Upper lobe of left lung (tissue), 4 donors: ENCODE measurements at regions not wholly inside any gene's neighbourhood (a gene's known extent, or its start where the extent isn't known, plus 50 kb on each side); places are given as distances from the start of the nearest gene placed in this dataset.
"Not testable (repeated sequence)": the region's sequence is repeated elsewhere in the genome, so short reads cannot be mapped to it uniquely, and the experiment has no call there.

Experiments used
- CTCF ChIP-seq, 6 experiments: fragments of 450-650 bp in 4 of 6; fragments of 200-600 bp in 2 of 6; sonication (generic) in 2 of 6; IDR thresholded peaks; one replicate each; pipeline ENCODE4 v1.5.1; 2016 to 2019; ENCODE audit warnings: antibody characterized with exemption in 6 of 6
- EP300 ChIP-seq, 4 donors: sonication (generic); formaldehyde crosslinking; IDR thresholded peaks; one replicate each; pipeline ENCODE4 v1.5.1; 2017; ENCODE audit warnings: antibody characterized with exemption in 4 of 4, control low read depth in 2 of 4
- POLR2A ChIP-seq, 4 donors: fragments of 450-650 bp; IDR thresholded peaks; one replicate each; pipeline ENCODE4 v1.5.1; 2016 to 2017; ENCODE audit warnings: antibody characterized with exemption in 4 of 4, mild to moderate bottlenecking in 2 of 4
- POLR2AphosphoS5 ChIP-seq, 2 donors: sonication (generic); formaldehyde crosslinking; IDR thresholded peaks; one replicate each; pipeline ENCODE4 v1.5.1; 2017; ENCODE audit warnings: antibody characterized with exemption in 2 of 2

- TF ChIP-seq CTCF, POLR2A, POLR2AphosphoS5, EP300 (IDR thresholded peaks at IDR 0.05): not testable (repeated sequence)
Measured at GRCh38 chr14:42973171-42973570, 1366.5 kb downstream of the LRFN5 start.
